HUES48 (cell line): ENCODE measurements at regions not wholly inside any gene's neighbourhood (a gene's known extent, or its start where the extent isn't known, plus 50 kb on each side); places are given as distances from the start of the nearest gene placed in this dataset.

Source experiments
- H3K27ac ChIP-seq: one replicate; pipeline ENCODE4 v1.7.0; 2013; ENCODE audit warnings: low read depth, low read length, inconsistent platforms
- H3K27me3 ChIP-seq: 2 replicates; pipeline ENCODE4 v1.6.1; 2013; ENCODE audit warnings: mild to moderate bottlenecking, low read length; ENCODE audit not compliant: control insufficient read depth, insufficient read depth
- H3K36me3 ChIP-seq: 2 replicates; pipeline ENCODE4 v1.6.1; 2013; ENCODE audit warnings: low read length; ENCODE audit not compliant: control insufficient read depth, insufficient read depth
- H3K4me1 ChIP-seq: 2 replicates; pipeline ENCODE4 v1.6.1; 2013; ENCODE audit warnings: mild to moderate bottlenecking, low read length; ENCODE audit not compliant: control insufficient read depth, insufficient read depth
- H3K4me3 ChIP-seq: 2 replicates; pipeline ENCODE4 v1.5.1; 2013; ENCODE audit warnings: mild to moderate bottlenecking, low read depth, low read length
- H3K9ac ChIP-seq: 2 replicates; pipeline ENCODE4 v1.6.1; 2013; ENCODE audit warnings: mild to moderate bottlenecking, low read depth, low read length, moderate library complexity
- H3K9me3 ChIP-seq: 2 replicates; pipeline ENCODE4 v1.6.1; 2013; ENCODE audit warnings: low read length; ENCODE audit not compliant: control insufficient read depth, insufficient read depth

DNA sequence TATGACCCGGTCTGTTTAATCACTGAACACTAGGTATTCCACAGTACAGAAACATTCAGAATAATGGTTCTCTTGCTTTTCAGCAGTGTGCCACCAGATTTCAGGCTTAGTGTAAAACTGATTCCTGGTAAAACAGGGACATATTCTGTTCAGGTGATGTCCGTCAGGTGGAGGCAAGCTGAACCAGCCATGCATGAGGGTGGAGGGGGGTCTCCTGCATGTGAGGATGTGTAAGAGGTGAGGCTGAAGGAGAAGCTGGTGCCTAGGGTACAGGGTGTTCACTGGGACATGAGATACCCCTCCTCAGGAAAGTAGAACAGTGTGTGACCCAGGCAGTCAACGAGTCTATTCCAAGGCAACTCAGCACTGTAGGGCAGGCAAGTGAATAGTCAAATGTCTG, 563.9 kb downstream of the BNC2 start:
- Histone ChIP-seq H3K9ac (no peak overlapping the region), H3K4me3 (no peak overlapping the region), H3K27ac (no peak overlapping the region), H3K27me3 (no peaks in the 10 kb centered on the region), H3K9me3 (no peaks in the 10 kb centered on the region), H3K4me1 (peaks cover 21% of the 10 kb centered on the region), H3K36me3 (no peaks in the 10 kb centered on the region)

GRCh38 chr9:16307626-16308195, 562.8 kb downstream of the BNC2 start:
- no peak overlapping the region for H3K4me3 ChIP-seq
- H3K9me3 ChIP-seq: no peaks in the 10 kb centered on the region
- no peak overlapping the region for H3K27ac ChIP-seq
- no peaks in the 10 kb centered on the region for H3K27me3 ChIP-seq
- H3K4me1 ChIP-seq: peaks cover 21% of the 10 kb centered on the region
- H3K9ac ChIP-seq: no peak overlapping the region
- H3K36me3 ChIP-seq: no peaks in the 10 kb centered on the region

DNA sequence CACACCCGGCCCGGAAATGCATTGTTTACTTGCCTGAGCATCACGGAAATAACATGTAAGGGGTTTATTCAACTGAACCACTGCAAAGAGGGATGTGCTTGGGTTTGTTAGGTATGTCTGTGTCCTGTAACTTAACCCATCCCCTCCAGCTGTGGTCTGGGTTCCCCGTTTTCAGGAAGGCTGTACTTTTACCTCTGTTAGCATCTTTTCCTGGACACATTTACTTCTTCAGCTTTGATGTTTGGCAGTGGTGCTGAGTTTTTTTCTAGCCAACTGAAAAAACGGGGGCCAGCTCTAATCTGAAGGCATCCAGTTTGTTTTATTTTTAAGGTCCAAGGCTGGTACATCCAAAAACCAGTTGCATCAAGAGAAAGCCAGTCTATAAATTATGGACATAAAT, 561.8 kb downstream of the BNC2 start:
- Histone ChIP-seq H3K36me3 (no peaks in the 10 kb centered on the region), H3K27me3 (no peaks in the 10 kb centered on the region), H3K4me1 (peaks cover 21% of the 10 kb centered on the region), H3K27ac (no peak overlapping the region), H3K9me3 (no peaks in the 10 kb centered on the region), H3K4me3 (no peak overlapping the region), H3K9ac (no peak overlapping the region)

DNA sequence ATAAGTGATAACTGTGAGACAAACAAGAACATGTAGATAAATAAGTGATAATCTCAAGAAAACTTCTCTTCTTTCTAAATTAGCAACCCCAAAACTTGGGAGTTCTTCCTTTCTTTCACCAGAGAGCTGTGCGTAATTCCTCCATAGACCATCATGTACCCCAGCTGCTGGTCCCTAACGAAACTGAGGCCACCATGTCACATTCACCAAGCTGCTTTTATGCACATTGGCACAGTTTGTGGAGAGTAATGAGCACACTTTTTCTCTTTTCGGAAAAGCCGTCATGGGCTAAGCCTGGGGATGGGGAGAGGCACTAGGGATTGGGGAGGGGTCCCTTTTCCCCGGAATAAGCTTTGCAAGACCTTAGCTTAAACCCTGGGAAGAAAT, 561.4 kb downstream of the BNC2 start:
- H3K36me3 ChIP-seq: no peaks in the 10 kb centered on the region
- peaks cover 19% of the 10 kb centered on the region for H3K4me1 ChIP-seq

GRCh38 chr9:16309469-16310271, 560.8 kb downstream of the BNC2 start:
- H3K9me3 ChIP-seq: no peaks in the 10 kb centered on the region
- no peak overlapping the region for H3K9ac ChIP-seq
- H3K36me3 ChIP-seq: no peaks in the 10 kb centered on the region
- no peaks in the 10 kb centered on the region for H3K27me3 ChIP-seq
- H3K27ac ChIP-seq: peak overlapping the region; percentile 36
- H3K4me1 ChIP-seq: peaks cover 15% of the 10 kb centered on the region
- no peak overlapping the region for H3K4me3 ChIP-seq

More for the DNA sequence above, 561.4 kb downstream of the BNC2 start:
- Histone ChIP-seq H3K27me3 (no peaks in the 10 kb centered on the region), H3K4me3 (no peak overlapping the region), H3K27ac (no peak overlapping the region), H3K9me3 (no peaks in the 10 kb centered on the region), H3K9ac (no peak overlapping the region)

DNA sequence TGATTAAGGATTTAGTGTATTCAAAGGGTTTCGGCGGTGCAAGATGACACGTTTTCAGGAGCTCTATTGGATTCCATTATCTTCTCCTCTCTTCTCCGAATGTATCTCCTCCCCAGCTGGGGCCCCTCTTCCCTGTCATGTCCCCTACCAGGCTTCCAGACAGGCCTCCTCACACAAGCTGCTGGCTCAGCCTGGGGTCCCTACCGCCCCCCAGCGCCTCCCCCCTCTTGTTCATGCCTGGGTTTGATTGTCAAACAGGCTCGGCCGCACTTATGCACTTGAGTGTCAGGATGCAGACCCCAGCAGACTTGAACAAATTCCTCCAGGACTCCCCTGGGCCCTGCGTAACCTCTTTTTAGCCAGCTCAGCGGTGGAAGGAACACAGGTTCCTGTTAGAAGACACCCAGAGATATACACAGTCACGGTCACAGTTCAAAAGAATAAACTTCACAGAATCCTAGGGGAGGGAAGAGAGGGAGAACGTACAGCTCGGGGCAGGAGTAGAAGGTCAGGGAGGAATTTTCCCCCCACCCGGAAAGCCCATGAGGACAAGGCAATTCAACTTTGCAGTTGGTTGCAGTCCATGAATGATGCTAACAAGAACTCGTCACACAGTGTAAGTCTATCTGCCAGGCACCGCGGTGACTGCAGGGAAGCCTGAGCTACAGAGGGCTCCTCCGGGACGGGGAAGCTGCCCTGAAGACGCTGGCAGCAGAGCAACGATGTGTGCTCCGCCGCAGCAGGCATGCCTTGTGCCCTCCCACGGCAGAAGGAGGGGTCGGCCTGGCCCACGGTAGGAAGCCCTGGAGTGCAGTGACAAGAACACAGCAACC, 560.0 kb downstream of the BNC2 start:
- Histone ChIP-seq H3K4me1 (peaks cover 15% of the 10 kb centered on the region), H3K36me3 (no peaks in the 10 kb centered on the region), H3K9ac (no peak overlapping the region), H3K27me3 (no peaks in the 10 kb centered on the region), H3K27ac (no peak overlapping the region), H3K9me3 (no peaks in the 10 kb centered on the region), H3K4me3 (no peak overlapping the region)

DNA sequence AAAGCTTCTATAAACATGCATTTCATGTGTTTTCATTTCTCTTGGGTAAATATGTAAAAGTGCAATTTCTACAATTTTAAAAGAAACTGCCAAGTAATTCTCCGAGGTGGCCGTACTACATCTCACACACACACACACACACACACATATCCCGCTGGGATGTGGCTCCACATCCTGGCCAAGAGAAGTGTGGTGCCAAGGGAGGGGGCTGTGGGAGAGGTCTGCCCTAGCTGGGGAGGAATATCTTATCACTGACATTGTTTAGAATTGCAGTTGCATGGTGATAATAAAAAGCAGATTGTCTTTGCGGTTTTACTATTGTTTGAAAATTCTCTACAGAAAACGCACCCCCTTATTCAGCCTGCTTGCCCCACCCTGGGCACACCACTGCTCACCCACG, 558.4 kb downstream of the BNC2 start:
- peaks cover 15% of the 10 kb centered on the region for H3K4me1 ChIP-seq
- H3K9me3 ChIP-seq: no peaks in the 10 kb centered on the region
- H3K36me3 ChIP-seq: no peaks in the 10 kb centered on the region
- no peak overlapping the region for H3K27ac ChIP-seq
- H3K9ac ChIP-seq: no peak overlapping the region
- H3K4me3 ChIP-seq: no peak overlapping the region
- H3K27me3 ChIP-seq: no peaks in the 10 kb centered on the region

- Histone ChIP-seq H3K27ac (no peak overlapping the region), H3K9me3 (no peaks in the 10 kb centered on the region), H3K27me3 (no peaks in the 10 kb centered on the region), H3K9ac (no peak overlapping the region), H3K4me1 (peaks cover 15% of the 10 kb centered on the region), H3K4me3 (no peak overlapping the region), H3K36me3 (no peaks in the 10 kb centered on the region)
These were observed 557.4 kb downstream of the BNC2 start for GRCh38 chr9:16312962-16313546.

DNA sequence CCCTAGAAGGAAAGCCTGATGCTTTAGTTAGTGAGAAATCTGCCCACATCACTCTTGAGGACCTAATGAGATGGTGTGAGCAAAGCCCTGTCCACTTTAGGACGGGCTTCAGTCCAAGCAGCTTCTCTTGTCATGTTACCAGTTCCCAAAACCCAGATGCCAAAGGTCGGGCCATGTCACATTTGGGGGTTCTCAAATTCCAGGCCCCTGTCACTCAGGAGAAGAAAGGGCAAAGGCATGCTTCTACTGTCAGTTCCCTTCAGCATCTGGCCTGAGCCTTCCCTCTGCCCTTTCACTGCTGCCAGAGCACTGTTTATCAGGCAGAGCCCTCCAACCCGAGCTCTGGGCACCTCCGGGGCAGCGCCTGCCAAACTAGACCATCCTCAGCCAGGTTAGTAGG, 556.0 kb downstream of the BNC2 start:
- H3K36me3 ChIP-seq: no peaks in the 10 kb centered on the region
- H3K4me3 ChIP-seq: no peak overlapping the region
- no peaks in the 10 kb centered on the region for H3K9me3 ChIP-seq
- H3K27me3 ChIP-seq: no peaks in the 10 kb centered on the region
- no peak overlapping the region for H3K9ac ChIP-seq
- no peak overlapping the region for H3K27ac ChIP-seq
- peaks cover 11% of the 10 kb centered on the region for H3K4me1 ChIP-seq

GRCh38 chr9:16315720-16316119, 554.8 kb downstream of the BNC2 start:
- Histone ChIP-seq H3K4me1 (0 out of 2 replicates have a peak, but pooled peaks cover under 1% of the 10 kb centered on the region), H3K9me3 (no peaks in the 10 kb centered on the region), H3K9ac (no peak overlapping the region), H3K4me3 (no peak overlapping the region), H3K27ac (no peak overlapping the region), H3K27me3 (no peaks in the 10 kb centered on the region), H3K36me3 (no peaks in the 10 kb centered on the region)
